Tibial nerve (tissue), 4 donors: ENCODE measurements at regions not wholly inside any gene's neighbourhood (a gene's known extent, or its start where the extent isn't known, plus 50 kb on each side); places are given as distances from the start of the nearest gene placed in this dataset.

Experiments used
- DNase-seq, 2 donors: peaks; one replicate each; pipeline ENCODE4 v3.0.0-alpha.2; 2019; ENCODE audit warnings: low spot score in 2 of 2
- H3K27ac ChIP-seq, 4 donors: fragments of 200-600 bp; sonication (generic) in 3 of 4; one replicate each; pipeline ENCODE4 v1.5.1; 2017 to 2019; ENCODE audit warnings: mild to moderate bottlenecking in 1 of 4
- H3K27me3 ChIP-seq, 2 donors: fragments of 200-600 bp; sonication (generic) in 1 of 2; one replicate each; pipeline versions ENCODE4 v1.5.1 to v1.6.0; 2017 to 2019
- H3K36me3 ChIP-seq, 3 donors: fragments of 200-600 bp; sonication (generic); one replicate each; pipeline ENCODE4 v1.5.1; 2018 to 2019
- H3K4me1 ChIP-seq, 4 donors: fragments of 200-600 bp; sonication (generic) in 3 of 4; one replicate each; pipeline ENCODE4 v1.5.1; 2017 to 2019
- H3K4me3 ChIP-seq, 4 donors: fragments of 200-600 bp; sonication (generic) in 3 of 4; one replicate each; pipeline ENCODE4 v1.5.1; 2017 to 2019; ENCODE audit warnings: mild to moderate bottlenecking in 1 of 4, moderate library complexity in 1 of 4
- H3K9me3 ChIP-seq, 4 donors: fragments of 200-600 bp; sonication (generic) in 3 of 4; one replicate each; pipeline ENCODE4 v1.5.1; 2017 to 2019
- CTCF ChIP-seq, 5 experiments: fragments of 200-600 bp in 3 of 5; fragments of 450-650 bp in 2 of 5; sonication (generic) in 3 of 5; IDR thresholded peaks; one replicate each; pipeline ENCODE4 v1.5.1; 2016 to 2019; ENCODE audit warnings: antibody characterized with exemption in 5 of 5, mild to moderate bottlenecking in 3 of 5, moderate library complexity in 2 of 5
- EP300 ChIP-seq, 2 donors: sonication (generic); formaldehyde crosslinking; IDR thresholded peaks; one replicate each; pipeline ENCODE4 v1.6.1; 2017; ENCODE audit warnings: antibody characterized with exemption in 2 of 2, mild to moderate bottlenecking in 1 of 2
- POLR2A ChIP-seq, 2 donors: fragments of 450-650 bp; IDR thresholded peaks; one replicate each; pipeline ENCODE4 v1.6.1; 2017; ENCODE audit warnings: antibody characterized with exemption in 2 of 2, mild to moderate bottlenecking in 2 of 2, moderate library complexity in 2 of 2
- WGBS, 2 donors: methylation state at CpG; one replicate each; pipeline ENCODE4 v1.1.5; 2018; 5-methylcytosine and 5-hydroxymethylcytosine counted together

DNA sequence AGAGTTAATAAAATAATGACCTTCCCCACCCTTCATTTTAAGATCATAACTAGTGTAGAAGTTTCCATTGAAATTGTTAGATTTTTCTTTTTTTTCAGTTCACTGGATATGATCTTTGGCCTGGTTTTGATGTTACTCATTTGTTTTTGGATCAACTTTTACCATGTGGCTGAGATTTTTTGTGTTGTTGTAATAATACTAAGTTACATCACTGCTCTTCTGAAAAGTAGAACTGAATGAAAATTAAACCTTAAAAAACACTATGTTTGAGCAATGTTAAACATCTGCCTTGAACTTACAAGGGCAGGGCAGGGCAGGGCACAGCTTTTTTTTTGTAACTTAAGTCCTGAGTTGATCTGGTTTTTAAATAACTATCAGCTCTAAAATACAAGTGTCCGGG lies 204.8 kb upstream of the ADAMTS5 start:
- H3K9me3 ChIP-seq, result no peaks in the 10 kb centered on the region
- 36 to 38% methylated on average over 1 of the region's 1 CpG for WGBS, 2 donors
- no peak overlapping the region for H3K4me3 ChIP-seq
- DNase-seq, result no peak
- no peaks in the 10 kb centered on the region for H3K36me3 ChIP-seq
- TF ChIP-seq POLR2A (IDR thresholded peaks at IDR 0.05), result no peak
- TF ChIP-seq CTCF (IDR thresholded peaks at IDR 0.05), result no peak
- TF ChIP-seq EP300 (IDR thresholded peaks at IDR 0.05), result peak; percentile 51 to 64
- peak overlapping the region in 3 of 4 donors; percentile 27 to 75 (median 67) for H3K27ac ChIP-seq
- peaks cover 0 to 10% (median 0%) of the 10 kb centered on the region in 4 donors for H3K4me1 ChIP-seq
- H3K27me3 ChIP-seq, result no peaks in the 10 kb centered on the region

DNA sequence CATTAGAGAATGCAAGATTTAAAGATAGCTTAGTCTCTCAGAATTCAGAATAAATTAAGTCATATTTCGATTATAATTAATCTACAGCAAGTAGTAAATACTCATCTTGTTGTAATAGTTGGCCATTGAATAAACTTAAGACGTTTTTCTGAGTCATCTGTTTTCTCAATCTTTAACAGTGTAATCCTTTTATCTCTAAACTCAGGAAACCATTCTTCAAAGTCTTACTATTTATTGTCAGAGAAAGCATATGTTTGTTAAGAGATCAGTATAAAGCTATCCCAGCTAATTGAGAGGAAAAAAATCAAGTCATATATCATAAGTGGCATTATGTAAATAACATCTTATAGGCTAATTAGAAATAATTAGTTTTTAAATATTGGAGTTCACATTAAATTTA lies 201.2 kb upstream of the ADAMTS5 start:
- no peak overlapping the region for H3K4me3 ChIP-seq
- DNase-seq, result no peak
- peaks cover 0 to 7% (median 0%) of the 10 kb centered on the region in 4 donors for H3K4me1 ChIP-seq
- H3K9me3 ChIP-seq, result no peaks in the 10 kb centered on the region
- H3K27ac ChIP-seq, result no peak overlapping the region
- TF ChIP-seq CTCF (IDR thresholded peaks at IDR 0.05), result no peak
- no peak for TF ChIP-seq EP300 (IDR thresholded peaks at IDR 0.05)
- no peak for TF ChIP-seq POLR2A (IDR thresholded peaks at IDR 0.05)
- H3K36me3 ChIP-seq, result no peaks in the 10 kb centered on the region
- 44 to 51% methylated on average over 2 of the region's 2 CpGs for WGBS, 2 donors
- H3K27me3 ChIP-seq, result no peaks in the 10 kb centered on the region

DNA sequence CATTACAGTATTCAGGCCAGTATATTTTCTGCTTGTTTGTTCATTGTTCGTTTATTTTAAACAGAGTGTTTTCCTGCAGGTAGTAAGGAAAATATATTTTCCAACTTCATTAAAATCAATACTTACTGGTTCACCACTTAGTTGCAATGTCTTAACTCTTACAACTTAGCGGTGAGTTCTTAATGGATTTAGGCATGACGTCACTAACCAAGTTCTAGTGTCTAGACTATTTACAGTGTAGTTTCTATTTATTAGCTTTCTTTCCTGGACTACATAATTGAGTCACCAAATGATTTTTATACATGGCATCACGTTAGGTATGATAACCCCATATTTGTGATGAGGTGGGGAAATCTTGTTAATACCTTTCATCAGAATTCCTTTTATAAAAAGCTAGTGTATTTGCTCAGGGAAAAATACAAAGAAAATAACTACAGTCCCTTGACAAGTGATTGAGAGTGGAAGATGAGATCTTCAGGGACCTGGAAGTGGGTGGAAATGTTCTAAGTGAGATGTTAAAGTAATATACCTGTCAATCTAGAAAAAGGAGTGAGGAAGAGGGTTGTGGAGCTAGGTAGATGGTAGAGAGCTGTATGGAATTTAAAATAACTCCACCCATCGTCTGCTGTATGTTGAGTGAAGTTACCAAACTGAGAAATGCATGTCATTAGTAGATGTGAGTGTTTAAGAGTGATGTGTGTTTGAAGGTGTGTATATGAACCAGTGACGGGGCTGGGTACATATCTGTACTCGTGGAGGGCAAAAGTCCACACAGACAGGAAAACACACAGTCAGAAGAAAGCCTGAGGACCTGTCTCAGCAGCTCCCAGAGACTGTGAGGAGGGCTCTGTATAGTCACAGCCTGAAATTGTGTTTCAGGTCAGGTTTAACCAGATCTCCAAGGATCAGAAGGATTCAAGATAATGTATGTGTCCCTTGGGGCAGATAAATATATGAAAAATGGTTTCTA lies 197.6 kb upstream of the ADAMTS5 start:
- no peaks in the 10 kb centered on the region for H3K36me3 ChIP-seq
- TF ChIP-seq EP300 (IDR thresholded peaks at IDR 0.05), result no peak
- no peak for TF ChIP-seq POLR2A (IDR thresholded peaks at IDR 0.05)
- TF ChIP-seq CTCF (IDR thresholded peaks at IDR 0.05), result no peak
- H3K4me1 ChIP-seq, result no peaks in the 10 kb centered on the region
- no peaks in the 10 kb centered on the region for H3K27me3 ChIP-seq
- no peak overlapping the region for H3K27ac ChIP-seq
- 86% methylated on average over 7 of the region's 7 CpGs for WGBS, 2 donors
- no peak for DNase-seq
- no peak overlapping the region for H3K4me3 ChIP-seq
- no peaks in the 10 kb centered on the region for H3K9me3 ChIP-seq

DNA sequence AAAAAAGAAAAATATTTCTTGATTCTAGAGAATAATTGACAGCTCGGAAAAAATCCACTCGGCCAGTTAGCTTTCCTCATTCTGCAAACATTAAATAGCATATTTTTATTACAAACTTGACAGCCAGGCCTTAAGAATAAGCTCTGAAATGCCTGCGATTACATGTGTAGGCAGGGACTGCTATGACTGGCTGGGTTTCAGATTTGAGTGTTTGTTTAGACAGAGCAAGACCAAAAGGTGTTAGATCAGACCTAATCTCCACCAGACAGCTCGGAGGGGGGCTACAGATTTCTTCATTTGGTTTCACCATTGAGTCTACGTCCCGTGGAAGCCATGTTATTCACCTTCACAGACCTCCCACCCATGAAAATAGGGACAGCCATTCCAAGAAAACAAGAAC lies 192.1 kb upstream of the ADAMTS5 start:
- H3K4me3 ChIP-seq, result no peak overlapping the region
- H3K9me3 ChIP-seq, result no peaks in the 10 kb centered on the region
- 43 to 56% methylated on average over 6 of the region's 6 CpGs for WGBS, 2 donors
- H3K4me1 ChIP-seq, result no peaks in the 10 kb centered on the region
- H3K27ac ChIP-seq, result no peak overlapping the region
- H3K36me3 ChIP-seq, result no peaks in the 10 kb centered on the region
- TF ChIP-seq POLR2A (IDR thresholded peaks at IDR 0.05), result no peak
- no peak for TF ChIP-seq CTCF (IDR thresholded peaks at IDR 0.05)
- TF ChIP-seq EP300 (IDR thresholded peaks at IDR 0.05), result no peak
- no peak for DNase-seq
- H3K27me3 ChIP-seq, result no peaks in the 10 kb centered on the region

DNA sequence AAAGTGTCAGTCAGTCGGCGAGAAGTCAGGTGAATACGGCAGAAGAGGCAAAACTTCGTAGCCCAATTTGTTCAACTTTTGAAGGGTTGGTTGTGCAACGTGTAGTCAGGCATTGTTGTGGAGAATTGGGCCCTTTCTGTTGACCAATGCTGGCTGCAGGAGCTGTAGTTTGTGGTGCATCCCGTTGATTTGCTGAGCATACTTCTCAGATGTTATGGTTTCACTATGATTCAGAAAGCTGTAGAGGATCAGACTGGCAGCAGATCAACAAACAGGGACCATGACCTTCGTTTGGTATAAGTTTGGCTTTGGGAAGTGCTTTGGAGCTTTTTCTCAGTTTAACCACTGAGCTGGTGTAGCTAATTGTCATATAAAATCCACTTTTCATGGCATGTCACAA lies 190.2 kb upstream of the ADAMTS5 start:
- H3K4me1 ChIP-seq, result no peaks in the 10 kb centered on the region
- TF ChIP-seq CTCF (IDR thresholded peaks at IDR 0.05) (no peak), EP300 (IDR thresholded peaks at IDR 0.05) (no peak), POLR2A (IDR thresholded peaks at IDR 0.05) (no peak)

More for the DNA sequence above, 190.2 kb upstream of the ADAMTS5 start:
- DNase-seq, result no peak
- H3K27ac ChIP-seq, result no peak overlapping the region
- H3K9me3 ChIP-seq, result no peaks in the 10 kb centered on the region
- H3K36me3 ChIP-seq, result no peaks in the 10 kb centered on the region
- no peak overlapping the region for H3K4me3 ChIP-seq
- H3K27me3 ChIP-seq, result no peaks in the 10 kb centered on the region
- 69 to 84% methylated on average over 7 of the region's 7 CpGs for WGBS, 2 donors
